LNCAP (cell line): ENCODE measurements at regions not wholly inside any gene's neighbourhood (a gene's known extent, or its start where the extent isn't known, plus 50 kb on each side); places are given as distances from the start of the nearest gene placed in this dataset.

Source experiments
- CTCF ChIP-seq: fragments of 450-650 bp; IDR thresholded peaks from 2 replicates; pipeline ENCODE4 v1.5.1; 2017; ENCODE audit warnings: mild to moderate bottlenecking

GRCh38 chr7:124550036-124550435, 215.6 kb downstream of the GPR37 start:
- TF ChIP-seq CTCF: no peak

GRCh38 chr7:124542476-124542875, 223.1 kb downstream of the GPR37 start:
- no peak for TF ChIP-seq CTCF

GRCh38 chr7:124536156-124536762, 229.3 kb downstream of the GPR37 start:
- TF ChIP-seq CTCF: no peak

GRCh38 chr7:124532166-124532565, 233.4 kb downstream of the GPR37 start:
- TF ChIP-seq CTCF: no peak

- TF ChIP-seq CTCF: no peak
These were observed 248.7 kb downstream of the GPR37 start for GRCh38 chr7:124516911-124517310.

- TF ChIP-seq CTCF: no peak
These were observed 250.3 kb downstream of the GPR37 start for GRCh38 chr7:124515106-124515830.

GRCh38 chr7:124514471-124514870, 251.1 kb downstream of the GPR37 start:
- no peak for TF ChIP-seq CTCF

- no peak for TF ChIP-seq CTCF
These were observed 268.4 kb downstream of the GPR37 start for GRCh38 chr7:124497176-124497575.
